H9 (cell line): ENCODE measurements at regions not wholly inside any gene's neighbourhood (a gene's known extent, or its start where the extent isn't known, plus 50 kb on each side); places are given as distances from the start of the nearest gene placed in this dataset.
"Not testable (repeated sequence)": the region's sequence is repeated elsewhere in the genome, so short reads cannot be mapped to it uniquely, and the experiment has no call there.

Source experiments
- DNase-seq: peaks from one replicate; pipeline ENCODE4 v3.0.0-alpha.2; 2017
- H2AFZ ChIP-seq: one replicate; pipeline ENCODE4 v1.6.1; 2013; ENCODE audit warnings: mild to moderate bottlenecking, low read length, control low read depth, moderate library complexity
- H2AK5ac ChIP-seq: 2 replicates; pipeline ENCODE4 v1.6.1; 2013; ENCODE audit warnings: low read length, control low read depth, mixed read lengths; ENCODE audit not compliant: insufficient read length
- H2BK120ac ChIP-seq: one replicate; pipeline ENCODE4 v1.6.1; 2013; ENCODE audit warnings: low read depth, mild to moderate bottlenecking, low read length, control low read depth, inconsistent platforms; ENCODE audit not compliant: poor library complexity, severe bottlenecking
- H2BK12ac ChIP-seq: 2 replicates; pipeline ENCODE4 v1.6.1; 2013; ENCODE audit warnings: low read length, control low read depth, mixed read lengths, low read depth; ENCODE audit not compliant: insufficient read length
- H2BK15ac ChIP-seq: 2 replicates; pipeline ENCODE4 v1.6.1; 2013; ENCODE audit warnings: low read depth, low read length, control low read depth
- H2BK20ac ChIP-seq: one replicate; pipeline ENCODE4 v1.6.1; 2013; ENCODE audit warnings: low read depth, mild to moderate bottlenecking, low read length, control low read depth, inconsistent platforms; ENCODE audit not compliant: poor library complexity, severe bottlenecking
- H2BK5ac ChIP-seq: 2 replicates; pipeline ENCODE4 v1.6.1; 2013; ENCODE audit warnings: low read length, control low read depth, mixed read lengths; ENCODE audit not compliant: insufficient read length
- H3K14ac ChIP-seq: 2 replicates; pipeline ENCODE4 v1.6.1; 2013; ENCODE audit warnings: low read length, control low read depth; ENCODE audit not compliant: insufficient read depth
- H3K18ac ChIP-seq: 2 replicates; pipeline ENCODE4 v1.6.1; 2013; ENCODE audit warnings: low read depth, mild to moderate bottlenecking, mixed read lengths, low read length, control low read depth; ENCODE audit not compliant: insufficient read length
- H3K23ac ChIP-seq: 2 replicates; pipeline ENCODE4 v1.6.1; 2013; ENCODE audit warnings: low read length, control low read depth, mixed read lengths, low read depth; ENCODE audit not compliant: insufficient read length
- H3K23me2 ChIP-seq: 2 replicates; pipeline ENCODE4 v1.6.1; 2013; ENCODE audit warnings: low read depth, mild to moderate bottlenecking, mixed read lengths, low read length, control low read depth; ENCODE audit not compliant: insufficient read length, poor library complexity, severe bottlenecking
- H3K27ac ChIP-seq: 2 replicates; pipeline ENCODE4 v1.5.1; 2013; ENCODE audit warnings: low read length, control low read depth, mixed read lengths, low read depth; ENCODE audit not compliant: insufficient read length
- H3K27me3 ChIP-seq: 2 replicates; pipeline ENCODE4 v1.6.1; 2013; ENCODE audit warnings: low read length, control low read depth, inconsistent platforms; ENCODE audit not compliant: insufficient read depth
- H3K4ac ChIP-seq: 2 replicates; pipeline ENCODE4 v1.6.1; 2013; ENCODE audit warnings: low read depth, mild to moderate bottlenecking, control low read depth, inconsistent platforms, low read length, moderate library complexity
- H3K4me1 ChIP-seq: 2 replicates; pipeline ENCODE4 v1.6.1; 2013; ENCODE audit warnings: low read length, control low read depth, inconsistent platforms; ENCODE audit not compliant: insufficient read depth
- H3K4me2 ChIP-seq: 2 replicates; pipeline ENCODE4 v1.6.1; 2013; ENCODE audit warnings: low read length, control low read depth, mixed read lengths; ENCODE audit not compliant: insufficient read length, insufficient read depth
- H3K56ac ChIP-seq: 2 replicates; pipeline ENCODE4 v1.6.1; 2013; ENCODE audit warnings: low read depth, mild to moderate bottlenecking, mixed read lengths, low read length, control low read depth; ENCODE audit not compliant: insufficient read length
- H3K79me1 ChIP-seq: 2 replicates; pipeline ENCODE4 v1.6.1; 2013; ENCODE audit warnings: low read depth, mild to moderate bottlenecking, moderate library complexity, low read length, control low read depth, inconsistent platforms; ENCODE audit not compliant: insufficient read depth, poor library complexity, severe bottlenecking
- H3K79me2 ChIP-seq: 2 replicates; pipeline ENCODE4 v1.6.1; 2013; ENCODE audit warnings: low read length, control low read depth, inconsistent platforms; ENCODE audit not compliant: insufficient read depth
- H3K9ac ChIP-seq: 2 replicates; pipeline ENCODE4 v1.6.1; 2013; ENCODE audit warnings: low read length, control low read depth, mixed read lengths; ENCODE audit not compliant: insufficient read length; ENCODE audit errors: extremely low read depth
- H3K9me3 ChIP-seq: one replicate; pipeline ENCODE4 v1.6.1; 2013; ENCODE audit warnings: low read depth, low read length, inconsistent platforms; ENCODE audit not compliant: control insufficient read depth
- H3T11ph ChIP-seq: one replicate; pipeline ENCODE4 v1.6.1; 2013; ENCODE audit warnings: mild to moderate bottlenecking, low read length, control low read depth, inconsistent platforms
- H4K20me1 ChIP-seq: one replicate; pipeline ENCODE4 v1.6.1; 2013; ENCODE audit not compliant: control insufficient read depth, insufficient read length, insufficient read depth
- H4K5ac ChIP-seq: 2 replicates; pipeline ENCODE4 v1.6.1; 2013; ENCODE audit warnings: low read depth, mild to moderate bottlenecking, mixed read lengths, low read length, control low read depth; ENCODE audit not compliant: insufficient read length
- H4K8ac ChIP-seq: replicated peaks from 2 replicates; pipeline ENCODE4 v1.6.1; 2013; ENCODE audit warnings: low read length, control low read depth, mixed read lengths, low read depth; ENCODE audit not compliant: insufficient read length
- H4K91ac ChIP-seq: 2 replicates; pipeline ENCODE4 v1.6.1; 2013; ENCODE audit warnings: low read depth, mild to moderate bottlenecking, moderate library complexity, mixed read lengths, low read length, control low read depth; ENCODE audit not compliant: insufficient read length
- H3K27ac Mint-ChIP-seq, 3 experiments: 2 replicates in 2 of 3; 3 replicates in 1 of 3; pipeline ENCODE4 v1.8.0; 2020 to 2021; ENCODE audit warnings: mixed read lengths in 3 of 3, mild to moderate bottlenecking in 1 of 3, moderate library complexity in 1 of 3
- H3K27me3 Mint-ChIP-seq: 2 replicates; pipeline ENCODE4 v1.8.0; 2021; ENCODE audit warnings: low read depth, mild to moderate bottlenecking, moderate library complexity, mixed read lengths
- H3K36me3 Mint-ChIP-seq, 3 experiments: 2 replicates in 2 of 3; 3 replicates in 1 of 3; pipeline ENCODE4 v1.8.0; 2020 to 2021; ENCODE audit warnings: low read depth in 3 of 3, mixed read lengths in 3 of 3; ENCODE audit not compliant: insufficient read depth in 1 of 3
- H3K4me1 Mint-ChIP-seq, 2 experiments: 2 replicates each; pipeline ENCODE4 v1.8.0; 2020; ENCODE audit warnings: mixed read lengths in 2 of 2
- H3K4me3 Mint-ChIP-seq, 2 experiments: 2 replicates in 1 of 2; 3 replicates in 1 of 2; pipeline ENCODE4 v1.8.0; 2020 to 2021; ENCODE audit warnings: mild to moderate bottlenecking in 2 of 2, mixed read lengths in 2 of 2, moderate library complexity in 1 of 2
- H3K9me3 Mint-ChIP-seq, 2 experiments: 2 replicates in 1 of 2; 3 replicates in 1 of 2; pipeline ENCODE4 v1.8.0; 2020; ENCODE audit warnings: mild to moderate bottlenecking in 2 of 2, mixed read lengths in 2 of 2, moderate library complexity in 1 of 2
- WGBS: extraction: QIAGEN DNeasy Blood & Tissue Kit; methylation state at CpG from one replicate; pipeline ENCODE4 v1.1.7; 2013; ENCODE audit warnings: missing lambda C conversion rate, low lambda C conversion rate, mixed read lengths; ENCODE audit not compliant: insufficient read length; ENCODE audit errors: extremely low coverage; 5-methylcytosine and 5-hydroxymethylcytosine counted together

GRCh38 chr5:34187441-34187840 is 144.4 kb upstream of the C1QTNF3 start:
- H2AFZ ChIP-seq, H2AK5ac ChIP-seq, H4K5ac ChIP-seq, H4K8ac ChIP-seq, H3K4ac ChIP-seq, H3K23me2 ChIP-seq, H3K9ac ChIP-seq, H3K27me3 Mint-ChIP-seq, DNase-seq, H3K4me2 ChIP-seq, H4K20me1 ChIP-seq, H3K79me1 ChIP-seq, H2BK5ac ChIP-seq, H3K9me3 ChIP-seq, H3K18ac ChIP-seq, H4K91ac ChIP-seq, H3K79me2 ChIP-seq, H3K4me3 Mint-ChIP-seq, H2BK12ac ChIP-seq, H3K4me1 ChIP-seq, H3K23ac ChIP-seq, H3K27me3 ChIP-seq, H3K27ac Mint-ChIP-seq, H2BK120ac ChIP-seq, H2BK20ac ChIP-seq, H3K56ac ChIP-seq, H3K27ac ChIP-seq, H2BK15ac ChIP-seq, H3K14ac ChIP-seq, H3T11ph ChIP-seq: not testable (repeated sequence)
- Mint-ChIP-seq H3K9me3 (peaks cover 11 to 27% of the 10 kb centered on the region in 2 experiments), H3K36me3 (peaks cover 41 to 61% (median 60%) of the 10 kb centered on the region in 3 experiments), H3K4me1 (peaks cover 29 to 34% of the 10 kb centered on the region in 2 experiments)
- no CpG with 5 or more reads among the region's 4 CpGs for WGBS
